ENCODE measurements at regions not wholly inside any gene's neighbourhood (a gene's known extent, or its start where the extent isn't known, plus 50 kb on each side); places are given as distances from the start of the nearest gene placed in this dataset.

DNA sequence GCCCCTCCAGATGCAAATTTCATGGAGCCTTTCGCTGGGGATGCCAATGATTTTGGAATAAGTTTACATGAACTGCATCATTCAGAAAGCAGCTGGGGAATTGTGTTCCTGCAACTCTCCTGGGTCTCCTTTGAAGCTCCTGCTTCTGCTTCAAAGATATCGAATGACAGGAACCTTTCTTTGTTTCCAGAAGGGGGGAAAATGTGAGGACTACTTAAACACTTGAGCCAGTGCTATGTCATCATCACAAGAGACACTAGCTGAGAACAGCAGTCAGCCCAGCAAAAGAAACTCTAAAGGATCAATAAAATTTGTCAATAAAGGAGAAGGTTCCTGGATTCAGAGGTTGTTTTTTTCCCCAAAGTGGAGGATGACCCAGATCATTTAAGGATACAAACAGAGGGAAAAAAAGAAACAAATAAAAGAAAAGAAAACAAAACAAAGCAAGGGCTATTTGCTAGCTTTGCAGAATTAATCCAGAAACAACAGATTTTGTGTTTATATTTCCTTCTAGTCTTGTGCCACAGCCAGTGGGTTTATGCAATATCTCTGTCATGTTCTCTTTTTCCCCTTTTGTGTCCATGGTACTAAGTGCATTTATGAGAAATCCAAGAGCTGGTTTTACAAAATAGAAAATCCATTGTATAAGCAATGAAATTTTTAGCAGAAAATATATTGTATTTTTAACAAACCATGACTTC, 463.7 kb downstream of the CDH2 start:
- TF ChIP-seq, protein P1, sequence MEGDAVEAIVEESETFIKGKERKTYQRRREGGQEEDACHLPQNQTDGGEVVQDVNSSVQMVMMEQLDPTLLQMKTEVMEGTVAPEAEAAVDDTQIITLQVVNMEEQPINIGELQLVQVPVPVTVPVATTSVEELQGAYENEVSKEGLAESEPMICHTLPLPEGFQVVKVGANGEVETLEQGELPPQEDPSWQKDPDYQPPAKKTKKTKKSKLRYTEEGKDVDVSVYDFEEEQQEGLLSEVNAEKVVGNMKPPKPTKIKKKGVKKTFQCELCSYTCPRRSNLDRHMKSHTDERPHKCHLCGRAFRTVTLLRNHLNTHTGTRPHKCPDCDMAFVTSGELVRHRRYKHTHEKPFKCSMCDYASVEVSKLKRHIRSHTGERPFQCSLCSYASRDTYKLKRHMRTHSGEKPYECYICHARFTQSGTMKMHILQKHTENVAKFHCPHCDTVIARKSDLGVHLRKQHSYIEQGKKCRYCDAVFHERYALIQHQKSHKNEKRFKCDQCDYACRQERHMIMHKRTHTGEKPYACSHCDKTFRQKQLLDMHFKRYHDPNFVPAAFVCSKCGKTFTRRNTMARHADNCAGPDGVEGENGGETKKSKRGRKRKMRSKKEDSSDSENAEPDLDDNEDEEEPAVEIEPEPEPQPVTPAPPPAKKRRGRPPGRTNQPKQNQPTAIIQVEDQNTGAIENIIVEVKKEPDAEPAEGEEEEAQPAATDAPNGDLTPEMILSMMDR (IDR thresholded peaks at IDR 0.05): no peak
- TF ChIP-seq POLR2AphosphoS5 (IDR thresholded peaks at IDR 0.05) (no peak), POLR2A (IDR thresholded peaks at IDR 0.05) (no peak)
